ENCODE measurements at regions not wholly inside any gene's neighbourhood (a gene's known extent, or its start where the extent isn't known, plus 50 kb on each side); places are given as distances from the start of the nearest gene placed in this dataset.

GRCh38 chr4:104577405-104577804, 82.7 kb upstream of the CXXC4 start:
- TF ChIP-seq CTCF (conservative IDR thresholded peaks at IDR 0.05; ENCODE audit: low read depth in 2 of 2): no peak
- no peak for TF ChIP-seq ZNF331 (CRISPR knock-in tag; IDR thresholded peaks at IDR 0.05; ENCODE audit: low read depth)
- TF ChIP-seq POLR2AphosphoS5 (IDR thresholded peaks at IDR 0.05; ENCODE audit: low read depth): no peak
- TF ChIP-seq CREB1 (CRISPR knock-in tag; IDR thresholded peaks at IDR 0.05; ENCODE audit: low read depth): no peak
- TF ChIP-seq REST (IDR thresholded peaks at IDR 0.05; ENCODE audit: unreplicated experiment): no peak
- no peak for TF ChIP-seq EZH2 (IDR thresholded peaks at IDR 0.05; ENCODE audit: low read depth, unreplicated experiment)
- TF ChIP-seq EZH2phosphoT487 (IDR thresholded peaks at IDR 0.05; ENCODE audit: unreplicated experiment): no peak
